Thyroid gland (tissue), 4 donors: ENCODE measurements at regions not wholly inside any gene's neighbourhood (a gene's known extent, or its start where the extent isn't known, plus 50 kb on each side); places are given as distances from the start of the nearest gene placed in this dataset.

Experiments
- CTCF ChIP-seq, 6 experiments: fragments of 200-600 bp in 3 of 6; fragments of 450-650 bp in 3 of 6; sonication (generic) in 3 of 6; IDR thresholded peaks; one replicate each; pipeline ENCODE4 v1.5.1; 2016 to 2019; ENCODE audit warnings: antibody characterized with exemption in 6 of 6, mild to moderate bottlenecking in 2 of 6, inconsistent platforms in 1 of 6, moderate library complexity in 1 of 6
- POLR2A ChIP-seq, 2 donors: fragments of 450-650 bp; IDR thresholded peaks; one replicate each; pipeline ENCODE4 v1.6.1; 2017; ENCODE audit warnings: antibody characterized with exemption in 2 of 2, mild to moderate bottlenecking in 2 of 2, moderate library complexity in 1 of 2

GRCh38 chr20:23206995-23207394 is 120.9 kb upstream of the CD93 start:
- no peak for TF ChIP-seq POLR2A (IDR thresholded peaks at IDR 0.05)
- no peak for TF ChIP-seq CTCF (IDR thresholded peaks at IDR 0.05)
